Bronchial epithelial cell (primary cell): ENCODE measurements at regions not wholly inside any gene's neighbourhood (a gene's known extent, or its start where the extent isn't known, plus 50 kb on each side); places are given as distances from the start of the nearest gene placed in this dataset.
"Not testable (repeated sequence)": the region's sequence is repeated elsewhere in the genome, so short reads cannot be mapped to it uniquely, and the experiment has no call there.

Experiments used
- DNase-seq: peaks from one replicate; pipeline ENCODE4 v3.0.0-alpha.2; 2010; ENCODE audit warnings: low read depth
- FAIRE-seq: peaks from 2 replicates; lab custom pipeline; 2011; peaks lifted over from hg19 to GRCh38; lab: Jason Lieb, UNC
- H3K27me3 ChIP-seq: 2 replicates; pipeline ENCODE4 v1.5.1; 2011; ENCODE audit warnings: low read length; ENCODE audit not compliant: control insufficient read depth, insufficient read depth
- H3K36me3 ChIP-seq: 2 replicates; pipeline ENCODE4 v1.5.1; 2011; ENCODE audit warnings: low read length; ENCODE audit not compliant: control insufficient read depth, insufficient read depth
- H3K4me3 ChIP-seq: 2 replicates; pipeline ENCODE4 v1.5.1; 2011; ENCODE audit warnings: mild to moderate bottlenecking, low read depth, low read length, control low read depth
- TF ChIP-seq, protein P1 (sequence below): IDR thresholded peaks from 2 replicates; pipeline ENCODE4 v1.5.1; 2011; ENCODE audit warnings: mild to moderate bottlenecking, moderate library complexity, low read length, control low read depth, inconsistent platforms; ENCODE audit not compliant: insufficient read depth, severe bottlenecking

DNA sequence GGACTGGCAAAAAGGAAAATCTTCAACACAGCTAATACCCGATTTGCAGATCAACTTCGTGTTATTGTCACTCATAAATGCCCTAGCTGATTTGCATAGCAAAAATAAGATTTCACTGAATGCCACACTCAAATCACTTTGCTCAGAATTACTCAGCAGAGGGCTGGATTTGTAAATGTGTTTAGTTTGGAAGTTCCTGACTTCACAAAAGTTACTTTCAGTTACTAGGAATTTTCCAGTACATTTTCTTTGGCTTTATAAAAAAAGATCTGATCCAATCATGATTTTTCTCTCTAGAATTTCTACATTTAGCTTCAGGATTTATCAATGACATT is 433.3 kb upstream of the ID2 start:
- FAIRE-seq, result no peak
- no peak for DNase-seq
- TF ChIP-seq, protein P1, sequence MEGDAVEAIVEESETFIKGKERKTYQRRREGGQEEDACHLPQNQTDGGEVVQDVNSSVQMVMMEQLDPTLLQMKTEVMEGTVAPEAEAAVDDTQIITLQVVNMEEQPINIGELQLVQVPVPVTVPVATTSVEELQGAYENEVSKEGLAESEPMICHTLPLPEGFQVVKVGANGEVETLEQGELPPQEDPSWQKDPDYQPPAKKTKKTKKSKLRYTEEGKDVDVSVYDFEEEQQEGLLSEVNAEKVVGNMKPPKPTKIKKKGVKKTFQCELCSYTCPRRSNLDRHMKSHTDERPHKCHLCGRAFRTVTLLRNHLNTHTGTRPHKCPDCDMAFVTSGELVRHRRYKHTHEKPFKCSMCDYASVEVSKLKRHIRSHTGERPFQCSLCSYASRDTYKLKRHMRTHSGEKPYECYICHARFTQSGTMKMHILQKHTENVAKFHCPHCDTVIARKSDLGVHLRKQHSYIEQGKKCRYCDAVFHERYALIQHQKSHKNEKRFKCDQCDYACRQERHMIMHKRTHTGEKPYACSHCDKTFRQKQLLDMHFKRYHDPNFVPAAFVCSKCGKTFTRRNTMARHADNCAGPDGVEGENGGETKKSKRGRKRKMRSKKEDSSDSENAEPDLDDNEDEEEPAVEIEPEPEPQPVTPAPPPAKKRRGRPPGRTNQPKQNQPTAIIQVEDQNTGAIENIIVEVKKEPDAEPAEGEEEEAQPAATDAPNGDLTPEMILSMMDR, result no peak
- Histone ChIP-seq H3K27me3 (no peaks in the 10 kb centered on the region), H3K36me3 (no peaks in the 10 kb centered on the region), H3K4me3 (no peak overlapping the region)

DNA sequence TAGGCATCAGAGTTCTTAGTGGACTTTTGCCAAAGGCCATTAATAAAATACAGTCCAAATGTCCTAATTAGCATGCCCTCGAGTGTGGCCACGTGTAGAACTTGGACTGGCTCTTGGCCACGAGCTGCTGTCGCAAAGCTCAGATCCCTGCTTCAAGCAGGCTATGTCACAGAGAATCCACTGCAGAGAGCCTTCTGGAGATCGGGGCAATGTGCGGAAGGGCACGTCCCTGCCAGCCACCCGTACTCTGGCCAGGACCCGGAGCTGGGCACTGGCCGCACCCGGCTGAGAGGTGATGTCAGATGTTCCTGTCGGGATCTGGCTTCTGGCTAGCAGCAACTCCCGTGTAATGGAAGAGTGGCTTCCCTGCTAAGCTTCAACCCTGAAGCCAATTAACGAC is 432.7 kb upstream of the ID2 start:
- no peak for DNase-seq
- Histone ChIP-seq H3K36me3 (no peaks in the 10 kb centered on the region), H3K27me3 (no peaks in the 10 kb centered on the region), H3K4me3 (no peak overlapping the region)
- FAIRE-seq, result no peak
- TF ChIP-seq, protein P1, result no peak

DNA sequence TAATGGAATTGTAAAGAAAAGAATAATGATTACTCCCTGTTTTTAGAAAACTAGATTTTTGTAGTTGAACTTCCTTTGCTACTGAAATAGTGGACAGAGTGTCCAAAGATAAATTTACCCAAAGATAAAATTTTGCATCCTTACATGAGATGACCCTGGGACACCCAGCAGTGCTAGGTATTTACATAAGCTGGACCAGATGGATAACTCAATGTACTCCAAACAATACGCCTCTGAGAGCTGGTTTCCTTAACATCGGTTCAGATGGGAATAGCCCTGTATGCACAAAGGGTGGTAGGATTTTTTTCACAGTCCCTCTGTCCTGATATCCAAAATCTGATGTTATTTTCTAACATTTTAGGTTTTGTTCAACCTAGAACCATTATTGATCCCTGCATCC is 432.1 kb upstream of the ID2 start:
- FAIRE-seq (no peak), DNase-seq (no peak)
- no peaks in the 10 kb centered on the region for H3K36me3 ChIP-seq
- no peaks in the 10 kb centered on the region for H3K27me3 ChIP-seq
- TF ChIP-seq, protein P1, result no peak
- H3K4me3 ChIP-seq, result no peak overlapping the region

DNA sequence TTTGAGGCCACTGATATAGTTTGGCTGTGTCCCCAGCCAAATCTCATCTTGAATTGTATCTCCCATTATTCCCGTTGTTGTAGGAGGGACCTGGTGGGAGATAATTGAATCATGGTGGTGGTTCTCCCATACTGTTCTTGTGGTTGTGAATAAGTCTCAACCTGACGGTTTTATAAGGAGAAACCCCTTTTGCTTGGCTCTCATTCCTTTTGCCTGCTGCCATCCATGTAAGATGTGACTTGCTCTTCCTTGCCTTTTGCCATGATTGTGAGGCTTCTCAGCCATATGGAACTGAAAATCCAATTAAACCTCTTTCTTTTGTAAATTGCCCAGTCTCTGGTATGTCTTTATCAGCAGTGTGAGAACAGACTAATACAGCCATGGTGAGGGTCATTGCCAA is 431.6 kb upstream of the ID2 start:
- not testable (repeated sequence) for H3K4me3 ChIP-seq, H3K36me3 ChIP-seq, FAIRE-seq, H3K27me3 ChIP-seq, DNase-seq

DNA sequence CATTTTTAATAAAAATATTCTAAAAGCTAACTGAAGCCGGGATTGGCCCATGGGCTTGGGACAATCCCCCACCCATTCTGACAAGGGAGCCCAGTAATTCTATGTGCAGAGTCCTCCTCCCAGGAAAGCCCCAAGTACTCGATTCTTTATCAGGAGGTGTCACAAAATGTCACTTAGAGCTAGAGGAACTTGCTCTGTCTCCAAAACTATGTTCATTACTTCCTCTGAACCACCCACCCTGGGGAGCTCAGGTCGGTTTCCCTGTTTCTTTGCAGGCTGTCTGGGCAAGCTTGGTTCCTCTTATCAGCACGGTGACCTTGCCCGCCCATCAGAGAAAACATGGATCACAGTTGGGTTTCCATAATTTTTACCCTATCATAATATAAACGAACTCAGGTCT is 430.6 kb upstream of the ID2 start:
- FAIRE-seq (no peak), DNase-seq (no peak)
- no peaks in the 10 kb centered on the region for H3K27me3 ChIP-seq

DNA sequence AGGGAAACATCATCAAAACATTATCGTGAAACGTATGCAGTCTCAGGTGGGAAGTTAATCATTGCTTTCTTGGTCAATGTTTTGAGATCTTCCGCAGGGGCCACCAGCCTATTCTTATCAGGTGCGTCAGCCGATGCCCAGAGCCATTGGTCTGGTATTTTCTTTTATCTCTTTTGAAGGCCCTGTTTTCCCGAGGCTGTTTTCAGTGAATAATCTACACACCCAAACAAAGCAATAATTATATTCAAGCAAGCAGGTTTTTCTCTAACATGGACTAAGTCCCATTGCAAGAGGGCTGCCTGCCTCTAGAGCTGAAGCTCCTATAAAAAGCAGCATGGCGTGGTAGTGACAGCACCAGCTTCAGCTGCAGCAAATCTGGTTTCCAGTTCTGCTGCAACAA is 430.0 kb upstream of the ID2 start:
- Histone ChIP-seq H3K36me3 (no peaks in the 10 kb centered on the region), H3K27me3 (no peaks in the 10 kb centered on the region), H3K4me3 (no peak overlapping the region)
- FAIRE-seq (no peak), DNase-seq (no peak)
- TF ChIP-seq, protein P1, result no peak

More for the DNA sequence above, 430.6 kb upstream of the ID2 start:
- H3K36me3 ChIP-seq, result no peaks in the 10 kb centered on the region
- TF ChIP-seq, protein P1, result no peak
- no peak overlapping the region for H3K4me3 ChIP-seq
